Ectodermal cell (in vitro differentiated cells): ENCODE measurements at regions not wholly inside any gene's neighbourhood (a gene's known extent, or its start where the extent isn't known, plus 50 kb on each side); places are given as distances from the start of the nearest gene placed in this dataset.

Experiments
- H3K27ac ChIP-seq: 2 replicates; pipeline ENCODE4 v1.7.0; 2013; ENCODE audit warnings: mild to moderate bottlenecking, low read depth, low read length; ENCODE audit not compliant: insufficient read depth, poor library complexity, severe bottlenecking
- H3K27me3 ChIP-seq: 2 replicates; pipeline ENCODE4 v1.7.0; 2013; ENCODE audit warnings: mild to moderate bottlenecking, low read length; ENCODE audit not compliant: insufficient read depth, control insufficient read depth, poor library complexity, severe bottlenecking
- H3K36me3 ChIP-seq: one replicate; pipeline ENCODE4 v1.7.0; 2013; ENCODE audit warnings: low read length; ENCODE audit not compliant: control insufficient read depth, insufficient read depth
- H3K4me1 ChIP-seq: one replicate; pipeline ENCODE4 v1.7.0; 2013; ENCODE audit warnings: low read length; ENCODE audit not compliant: control insufficient read depth, insufficient read depth
- H3K4me3 ChIP-seq: 2 replicates; pipeline ENCODE4 v1.7.0; 2013; ENCODE audit warnings: low read depth, low read length, control low read depth; ENCODE audit not compliant: insufficient read depth
- H3K9me3 ChIP-seq: 2 replicates; pipeline ENCODE4 v1.7.0; 2013; ENCODE audit warnings: mild to moderate bottlenecking, low read length, moderate library complexity; ENCODE audit not compliant: control insufficient read depth
- WGBS, 2 experiments: methylation state at CpG; one replicate each; pipeline ENCODE4 v1.1.7; 2013; ENCODE audit warnings: missing lambda C conversion rate in 2 of 2; 5-methylcytosine and 5-hydroxymethylcytosine counted together

GRCh38 chr10:84696610-84697009 lies 368.2 kb downstream of the CCSER2 start:
- whole genome bisulfite sequencing, 2 experiments: 87 to 92% methylated on average over 3 of the region's 3 CpGs
- no peaks in the 10 kb centered on the region for H3K4me1 ChIP-seq
- no peak overlapping the region for H3K27ac ChIP-seq
- no peaks in the 10 kb centered on the region for H3K36me3 ChIP-seq
- H3K27me3 ChIP-seq: no peaks in the 10 kb centered on the region
- H3K9me3 ChIP-seq: no peaks in the 10 kb centered on the region
- H3K4me3 ChIP-seq: no peak overlapping the region

GRCh38 chr10:84698989-84699388 lies 370.6 kb downstream of the CCSER2 start:
- H3K9me3 ChIP-seq: no peaks in the 10 kb centered on the region
- WGBS, 2 experiments: 90 to 92% methylated on average over 1 of the region's 1 CpG
- no peaks in the 10 kb centered on the region for H3K27me3 ChIP-seq
- H3K36me3 ChIP-seq: no peaks in the 10 kb centered on the region
- H3K4me1 ChIP-seq: no peaks in the 10 kb centered on the region
- no peak overlapping the region for H3K27ac ChIP-seq
- no peak overlapping the region for H3K4me3 ChIP-seq

- WGBS, 2 experiments: 61 to 62% methylated on average over 4 of the region's 4 CpGs
- no peak overlapping the region for H3K4me3 ChIP-seq
Measured at GRCh38 chr10:84700668-84701369, 372.4 kb downstream of the CCSER2 start.

GRCh38 chr10:84701370-84701720 lies 373.0 kb downstream of the CCSER2 start:
- H3K4me1 ChIP-seq: no peaks in the 10 kb centered on the region
- no peak overlapping the region for H3K4me3 ChIP-seq
- 95% methylated on average over 3 of the region's 3 CpGs for WGBS, 2 experiments
- H3K36me3 ChIP-seq: no peaks in the 10 kb centered on the region
- H3K27me3 ChIP-seq: no peaks in the 10 kb centered on the region
- H3K27ac ChIP-seq: no peak overlapping the region
- no peaks in the 10 kb centered on the region for H3K9me3 ChIP-seq

More at GRCh38 chr10:84700668-84701369, 372.4 kb downstream of the CCSER2 start:
- Histone ChIP-seq H3K27ac (no peak overlapping the region), H3K27me3 (no peaks in the 10 kb centered on the region), H3K4me1 (no peaks in the 10 kb centered on the region), H3K9me3 (no peaks in the 10 kb centered on the region), H3K36me3 (no peaks in the 10 kb centered on the region)

GRCh38 chr10:84704101-84704500 lies 375.7 kb downstream of the CCSER2 start:
- no peak overlapping the region for H3K4me3 ChIP-seq
- no peaks in the 10 kb centered on the region for H3K36me3 ChIP-seq
- no peaks in the 10 kb centered on the region for H3K4me1 ChIP-seq
- H3K9me3 ChIP-seq: no peaks in the 10 kb centered on the region
- no peak overlapping the region for H3K27ac ChIP-seq
- WGBS, 2 experiments: 93 to 97% methylated on average over 3 of the region's 3 CpGs
- no peaks in the 10 kb centered on the region for H3K27me3 ChIP-seq

- Histone ChIP-seq H3K27me3 (no peaks in the 10 kb centered on the region), H3K36me3 (no peaks in the 10 kb centered on the region), H3K4me1 (no peaks in the 10 kb centered on the region), H3K4me3 (no peak overlapping the region), H3K9me3 (no peaks in the 10 kb centered on the region), H3K27ac (no peak overlapping the region)
- 94 to 95% methylated on average over 1 of the region's 1 CpG for WGBS, 2 experiments
Measured at GRCh38 chr10:84706431-84706830, 378.0 kb downstream of the CCSER2 start.

GRCh38 chr10:84706875-84707274 lies 378.5 kb downstream of the CCSER2 start:
- Histone ChIP-seq H3K27me3 (no peaks in the 10 kb centered on the region), H3K27ac (no peak overlapping the region), H3K9me3 (no peaks in the 10 kb centered on the region), H3K4me1 (no peaks in the 10 kb centered on the region), H3K36me3 (no peaks in the 10 kb centered on the region), H3K4me3 (no peak overlapping the region)
- 93 to 94% methylated on average over 8 of the region's 8 CpGs for WGBS, 2 experiments

GRCh38 chr10:84715911-84716310 lies 387.5 kb downstream of the CCSER2 start:
- H3K27me3 ChIP-seq: no peaks in the 10 kb centered on the region
- H3K27ac ChIP-seq: no peak overlapping the region
- no peaks in the 10 kb centered on the region for H3K4me1 ChIP-seq
- no peaks in the 10 kb centered on the region for H3K9me3 ChIP-seq
- 41 to 43% methylated on average over 2 of the region's 2 CpGs for WGBS, 2 experiments
- no peaks in the 10 kb centered on the region for H3K36me3 ChIP-seq
- no peak overlapping the region for H3K4me3 ChIP-seq

GRCh38 chr10:84718877-84719616 lies 390.7 kb downstream of the CCSER2 start:
- Histone ChIP-seq H3K36me3 (no peaks in the 10 kb centered on the region), H3K9me3 (no peaks in the 10 kb centered on the region), H3K27ac (no peak overlapping the region), H3K4me1 (no peaks in the 10 kb centered on the region), H3K4me3 (no peak overlapping the region), H3K27me3 (no peaks in the 10 kb centered on the region)
- 90 to 96% methylated on average over 3 of the region's 3 CpGs for WGBS, 2 experiments

GRCh38 chr10:84719687-84720086 lies 391.3 kb downstream of the CCSER2 start:
- H3K27me3 ChIP-seq: no peaks in the 10 kb centered on the region

More at GRCh38 chr10:84719687-84720086, 391.3 kb downstream of the CCSER2 start:
- no peaks in the 10 kb centered on the region for H3K4me1 ChIP-seq
- no peaks in the 10 kb centered on the region for H3K36me3 ChIP-seq
- H3K27ac ChIP-seq: no peak overlapping the region
- 100% methylated on average over 1 of the region's 1 CpG for WGBS, 2 experiments
- H3K9me3 ChIP-seq: no peaks in the 10 kb centered on the region
- H3K4me3 ChIP-seq: no peak overlapping the region
